H4 (cell line): ENCODE measurements at regions not wholly inside any gene's neighbourhood (a gene's known extent, or its start where the extent isn't known, plus 50 kb on each side); places are given as distances from the start of the nearest gene placed in this dataset.
A peak's percentile ranks its signal among the peaks of the same experiment; 100 is the strongest.

Experiments used
- DNase-seq: peaks from one replicate; pipeline ENCODE4 v3.0.0-alpha.2; 2015; ENCODE audit warnings: low spot score

DNA sequence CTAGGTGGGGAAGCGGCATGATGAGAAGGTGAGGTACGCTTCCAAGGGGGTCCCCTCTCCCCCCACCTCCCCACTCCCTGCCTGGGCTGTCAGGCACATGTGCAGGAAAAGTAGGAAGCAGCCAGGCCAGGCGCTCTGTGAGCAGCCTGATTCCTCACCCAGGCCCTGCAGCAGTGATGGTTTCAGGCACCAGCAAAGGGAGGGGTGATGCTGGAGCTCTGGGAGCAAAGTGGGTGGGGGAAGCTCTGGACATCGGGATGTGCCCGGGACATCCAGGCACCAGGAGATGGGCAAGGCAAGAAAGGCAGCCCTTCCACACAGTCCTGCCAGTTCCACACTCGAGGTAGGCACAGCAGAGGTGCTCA lies 106.1 kb downstream of the CRYAA start:
- no peak for DNase-seq

GRCh38 chr21:43274022-43274945 lies 105.5 kb downstream of the CRYAA start:
- no peak for DNase-seq

DNA sequence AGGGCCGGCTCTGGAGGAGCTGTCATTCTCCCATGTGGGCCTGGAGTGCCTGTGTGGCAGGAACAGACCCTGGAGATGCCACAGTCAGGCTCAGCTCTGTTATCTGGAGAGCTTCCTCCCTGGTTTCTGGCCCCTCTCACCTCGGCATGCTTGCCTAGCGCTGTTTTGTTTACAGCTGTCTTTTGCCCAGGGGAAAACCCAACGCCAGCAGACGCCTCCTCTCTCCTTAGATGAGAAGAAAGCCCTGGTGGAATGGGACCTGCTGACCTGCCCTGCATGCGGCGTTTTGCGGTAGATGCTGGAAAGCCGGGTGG lies 104.9 kb downstream of the CRYAA start:
- no peak for DNase-seq

DNA sequence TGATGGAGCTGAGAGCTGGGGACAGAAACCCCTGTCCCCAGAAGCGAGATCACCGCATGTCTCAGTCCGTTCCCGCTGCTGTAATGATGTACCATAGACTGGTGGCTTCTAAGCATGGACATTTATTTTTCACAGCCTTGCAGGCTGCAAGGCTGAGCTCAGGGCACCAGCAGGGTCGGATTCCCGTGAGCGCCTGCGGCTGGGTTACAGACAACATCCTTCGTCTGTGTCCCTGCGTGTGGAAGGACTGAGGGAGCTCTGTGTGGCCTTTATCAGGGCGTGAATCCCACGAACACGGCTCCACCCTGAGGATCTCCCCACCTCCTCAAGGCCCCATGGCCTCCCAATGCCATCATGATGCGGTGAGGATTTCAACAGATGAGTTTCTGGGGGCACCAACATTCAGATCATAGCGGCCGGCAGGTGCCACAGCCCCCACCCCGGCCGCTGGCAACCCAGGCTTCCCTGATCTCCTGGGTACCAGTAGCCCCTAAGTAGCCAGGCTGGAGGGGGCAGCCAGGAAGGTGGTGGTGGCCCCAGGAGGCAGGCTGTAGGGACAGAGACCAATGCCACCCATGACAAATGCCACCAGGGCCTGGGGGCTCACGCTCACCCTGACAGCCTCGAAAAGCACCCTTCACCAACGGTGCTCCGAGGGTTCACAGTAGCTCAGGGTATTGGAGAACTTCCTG lies 104.4 kb downstream of the CRYAA start:
- DNase-seq: no peak

DNA sequence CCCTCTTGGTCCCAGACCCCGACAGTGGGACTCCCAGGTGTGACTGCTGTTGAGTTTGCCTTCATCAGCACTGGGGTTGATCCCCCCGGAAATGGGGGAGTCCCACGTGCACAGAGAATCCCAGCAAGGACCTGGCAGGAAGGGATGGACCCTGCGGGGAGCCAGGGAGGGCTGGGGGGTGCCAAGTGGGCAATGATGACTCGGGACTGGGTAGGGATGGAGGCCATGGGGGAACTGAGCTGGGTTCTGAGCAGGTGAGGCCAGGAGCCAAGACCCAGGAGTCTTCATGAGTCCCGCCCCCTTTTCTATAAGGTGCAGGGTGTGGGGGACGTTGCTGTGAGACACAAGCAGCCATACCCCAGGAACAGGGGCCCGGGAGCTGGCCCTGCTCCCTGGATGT lies 103.8 kb downstream of the CRYAA start:
- DNase-seq: no peak

DNA sequence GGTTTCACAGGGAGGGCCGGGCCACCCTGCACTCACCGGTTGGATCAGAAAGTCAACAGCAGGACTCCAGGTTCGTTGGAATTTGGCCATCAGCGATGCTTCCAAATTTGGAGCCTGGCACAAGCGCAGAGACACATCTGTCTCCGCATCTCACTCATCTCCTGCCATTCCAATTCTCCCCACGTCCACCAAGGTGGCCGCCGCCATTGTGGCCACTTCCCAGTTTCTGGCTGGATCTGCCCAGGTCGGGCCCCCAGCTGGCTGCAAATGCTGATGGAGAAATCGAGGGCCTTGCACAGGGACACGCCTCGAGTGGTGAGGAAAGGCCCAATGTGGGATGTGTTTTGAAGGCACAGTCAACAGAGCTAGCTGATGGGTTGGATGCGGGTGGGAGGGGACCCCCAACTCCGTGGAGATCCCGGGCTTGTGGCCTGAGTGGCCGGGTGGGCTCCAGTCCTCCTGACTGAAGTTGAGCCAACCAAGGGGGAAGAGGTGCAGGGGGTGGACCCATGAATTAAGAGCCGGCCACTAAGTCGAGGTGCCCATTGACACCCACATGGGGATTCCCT lies 102.7 kb downstream of the CRYAA start:
- no peak for DNase-seq

DNA sequence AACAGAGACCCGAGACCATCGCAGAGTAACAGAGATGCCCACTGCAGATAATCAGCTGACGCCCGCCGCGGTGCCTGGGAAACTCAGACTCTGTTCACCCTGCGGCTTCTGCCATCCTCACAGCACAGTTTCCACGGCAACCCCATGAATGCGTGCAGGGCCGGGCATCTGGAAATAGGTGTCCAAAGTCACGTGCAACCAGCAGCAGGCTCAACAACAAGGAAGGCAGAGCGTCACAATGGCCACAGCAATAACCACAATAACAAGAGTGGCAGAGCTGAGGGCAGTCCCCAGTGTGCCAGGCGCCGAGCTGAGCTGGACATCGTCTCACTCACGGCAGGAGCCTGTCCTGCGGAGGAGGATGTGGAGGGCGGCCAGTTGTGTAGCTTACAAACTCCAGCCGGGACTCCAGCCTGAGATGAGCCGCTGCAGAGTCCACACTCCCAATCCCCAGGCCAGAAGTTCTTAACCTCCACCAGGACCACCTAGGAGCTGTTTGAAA lies 102.0 kb downstream of the CRYAA start:
- no peak for DNase-seq

GRCh38 chr21:43269957-43270705 lies 101.3 kb downstream of the CRYAA start:
- no peak for DNase-seq

- no peak for DNase-seq
Measured at GRCh38 chr21:43269440-43269839, 100.6 kb downstream of the CRYAA start.

GRCh38 chr21:43268804-43269186 lies 100.0 kb downstream of the CRYAA start:
- DNase-seq: no peak

- no peak for DNase-seq
Measured at GRCh38 chr21:43268086-43268803, 99.4 kb downstream of the CRYAA start.

- DNase-seq: no peak
Measured at GRCh38 chr21:43267391-43268085, 98.7 kb downstream of the CRYAA start.

DNA sequence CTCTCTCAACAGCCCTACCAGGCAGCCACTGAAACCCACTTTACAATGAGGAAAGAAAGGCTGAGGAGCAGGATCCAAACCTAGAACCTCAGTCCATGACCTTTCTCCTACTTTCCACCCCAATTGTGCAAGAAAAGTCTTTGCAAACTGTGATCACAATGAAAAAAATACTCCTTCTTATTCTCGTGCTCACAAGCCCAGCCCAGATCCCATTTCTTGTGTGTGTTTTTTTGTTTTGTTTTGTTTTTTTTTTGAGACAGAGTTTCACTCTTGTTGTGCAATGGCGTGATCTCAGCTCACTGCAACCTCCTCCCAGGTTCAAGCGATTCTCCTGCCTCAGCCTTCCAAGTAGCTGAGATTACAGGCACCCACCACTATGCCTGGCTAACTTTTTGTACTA lies 97.7 kb downstream of the CRYAA start:
- DNase-seq: no peak

- peak; percentile 52 for DNase-seq
Measured at GRCh38 chr21:43262427-43262826, 93.6 kb downstream of the CRYAA start.
